ENCODE measurements at regions not wholly inside any gene's neighbourhood (a gene's known extent, or its start where the extent isn't known, plus 50 kb on each side); places are given as distances from the start of the nearest gene placed in this dataset.

- BruUV-seq (replicated peaks): no TSS peak
- H3K9me3 ChIP-seq (ENCODE audit: low read length): no peaks in the 10 kb centered on the region
- intact Hi-C loops (cut with micrococcal nuclease): no loop called here
These were observed 91.9 kb upstream of the DHRS4 start for GRCh38 chr14:23861666-23862065.

DNA sequence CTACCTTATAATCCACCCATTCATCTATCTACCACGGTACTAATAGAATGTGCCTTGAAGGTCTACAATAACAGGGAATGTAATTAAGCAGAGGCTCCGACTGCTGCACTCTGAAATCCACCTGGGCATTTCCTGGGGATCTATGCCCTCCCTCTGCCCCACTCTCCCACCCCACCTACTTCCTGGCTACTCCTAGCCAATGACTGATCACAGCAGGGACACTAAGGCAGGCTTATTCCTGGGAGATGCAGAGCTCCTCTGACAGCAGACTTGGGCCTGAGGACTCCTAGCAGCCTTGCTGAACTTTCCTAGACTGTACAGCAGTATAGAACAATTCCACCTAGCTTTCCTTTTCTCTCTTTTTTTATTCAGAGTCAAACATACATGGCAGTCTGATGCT is 91.1 kb upstream of the DHRS4 start:
- no peaks in the 10 kb centered on the region for H3F3A ChIP-seq (ENCODE audit: low read length, unreplicated experiment)
- no peak overlapping the region for H3K9ac ChIP-seq (ENCODE audit: low read length)
- H3K27ac ChIP-seq (ENCODE audit: low read length): no peak overlapping the region
- no TSS peak for BruUV-seq (replicated peaks)
- no peak overlapping the region for H3K4me2 ChIP-seq (ENCODE audit: low read length)
- no peak for ATAC-seq
- no peaks in the 10 kb centered on the region for H3K4me1 ChIP-seq (ENCODE audit: insufficient read depth, low read length)
- no peak overlapping the region for H3K4me3 ChIP-seq (ENCODE audit: low read length)
- H3K27me3 ChIP-seq (ENCODE audit: low read length): peaks cover 25% of the 10 kb centered on the region; the same call in 1 of the 2 replicates
- no peaks in the 10 kb centered on the region for H4K20me1 ChIP-seq (ENCODE audit: low read length)
- POLR2A ChIA-PET (ENCODE audit: unreplicated experiment): no interaction called here
- no peaks in the 10 kb centered on the region for H3K9me2 ChIP-seq (replicated peaks; ENCODE audit: low read length)
- TF ChIP-seq EZH2phosphoT487 (IDR thresholded peaks at IDR 0.05; ENCODE audit: borderline replicate concordance, low read length): no peak
- TF ChIP-seq, protein P1, sequence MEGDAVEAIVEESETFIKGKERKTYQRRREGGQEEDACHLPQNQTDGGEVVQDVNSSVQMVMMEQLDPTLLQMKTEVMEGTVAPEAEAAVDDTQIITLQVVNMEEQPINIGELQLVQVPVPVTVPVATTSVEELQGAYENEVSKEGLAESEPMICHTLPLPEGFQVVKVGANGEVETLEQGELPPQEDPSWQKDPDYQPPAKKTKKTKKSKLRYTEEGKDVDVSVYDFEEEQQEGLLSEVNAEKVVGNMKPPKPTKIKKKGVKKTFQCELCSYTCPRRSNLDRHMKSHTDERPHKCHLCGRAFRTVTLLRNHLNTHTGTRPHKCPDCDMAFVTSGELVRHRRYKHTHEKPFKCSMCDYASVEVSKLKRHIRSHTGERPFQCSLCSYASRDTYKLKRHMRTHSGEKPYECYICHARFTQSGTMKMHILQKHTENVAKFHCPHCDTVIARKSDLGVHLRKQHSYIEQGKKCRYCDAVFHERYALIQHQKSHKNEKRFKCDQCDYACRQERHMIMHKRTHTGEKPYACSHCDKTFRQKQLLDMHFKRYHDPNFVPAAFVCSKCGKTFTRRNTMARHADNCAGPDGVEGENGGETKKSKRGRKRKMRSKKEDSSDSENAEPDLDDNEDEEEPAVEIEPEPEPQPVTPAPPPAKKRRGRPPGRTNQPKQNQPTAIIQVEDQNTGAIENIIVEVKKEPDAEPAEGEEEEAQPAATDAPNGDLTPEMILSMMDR (conservative IDR thresholded peaks at IDR 0.05; ENCODE audit: low read depth, low read length): no peak
- H2AFZ ChIP-seq (ENCODE audit: low read length): no peak overlapping the region
- H3K79me2 ChIP-seq (ENCODE audit: low read length): no peaks in the 10 kb centered on the region
- intact Hi-C loops (cut with micrococcal nuclease): no loop called here
- H3K36me3 ChIP-seq (ENCODE audit: low read depth, low read length): no peaks in the 10 kb centered on the region
- H3K9me3 ChIP-seq (ENCODE audit: low read length): no peaks in the 10 kb centered on the region
- no peak for DNase-seq
- CTCF ChIA-PET: no interaction called here

More at GRCh38 chr14:23861666-23862065, 91.9 kb upstream of the DHRS4 start:
- H3K4me2 ChIP-seq (ENCODE audit: low read length): no peak overlapping the region
- H3K79me2 ChIP-seq (ENCODE audit: low read length): no peaks in the 10 kb centered on the region
- no peak overlapping the region for H2AFZ ChIP-seq (ENCODE audit: low read length)
- H3K4me1 ChIP-seq (ENCODE audit: insufficient read depth, low read length): no peaks in the 10 kb centered on the region
- H4K20me1 ChIP-seq (ENCODE audit: low read length): no peaks in the 10 kb centered on the region
- H3K9ac ChIP-seq (ENCODE audit: low read length): no peak overlapping the region
- no peaks in the 10 kb centered on the region for H3K9me2 ChIP-seq (replicated peaks; ENCODE audit: low read length)
- no peak overlapping the region for H3K27ac ChIP-seq (ENCODE audit: low read length)
- no peak for ATAC-seq
- POLR2A ChIA-PET (ENCODE audit: unreplicated experiment): no interaction called here
- no peaks in the 10 kb centered on the region for H3K36me3 ChIP-seq (ENCODE audit: low read depth, low read length)
- CTCF ChIA-PET: interaction anchor here (0.6 kb wide), 1 partner anchor 309 kb away, joined by 11 read pairs; no protein-coding TSS in a partner anchor
- peaks cover 32% of the 10 kb centered on the region; the same call in 1 of the 2 replicates for H3K27me3 ChIP-seq (ENCODE audit: low read length)
- TF ChIP-seq, protein P1 (conservative IDR thresholded peaks at IDR 0.05; ENCODE audit: low read depth, low read length): no peak
- TF ChIP-seq EZH2 (IDR thresholded peaks at IDR 0.05; ENCODE audit: low read length, unreplicated experiment): no peak
- TF ChIP-seq EZH2phosphoT487 (IDR thresholded peaks at IDR 0.05; ENCODE audit: borderline replicate concordance, low read length): no peak
- no peak for DNase-seq
- no peak overlapping the region for H3K4me3 ChIP-seq (ENCODE audit: low read length)
- no peaks in the 10 kb centered on the region for H3F3A ChIP-seq (ENCODE audit: low read length, unreplicated experiment)

DNA sequence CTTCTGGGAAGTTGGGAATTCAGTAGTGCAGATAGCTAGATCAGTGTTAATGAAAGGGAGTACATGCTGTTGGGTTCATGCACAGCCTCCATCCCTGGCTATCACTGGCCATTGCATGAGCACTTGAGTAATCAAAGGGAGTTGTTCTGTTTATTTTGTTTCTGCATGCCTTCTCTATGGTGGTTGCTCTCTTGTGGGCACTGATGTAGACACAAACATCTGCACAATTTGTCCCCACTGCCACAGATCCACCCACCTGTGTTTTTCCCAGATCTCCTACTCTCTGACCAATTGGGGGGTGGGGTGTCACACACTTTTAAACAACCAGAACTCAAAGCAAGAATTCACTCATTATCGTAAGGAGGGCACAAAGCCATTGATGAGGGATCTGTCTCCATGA is 89.7 kb upstream of the DHRS4 start:
- Histone ChIP-seq H3K4me3 (ENCODE audit: low read length) (no peak overlapping the region), H3K79me2 (ENCODE audit: low read length) (no peaks in the 10 kb centered on the region), H3K27me3 (ENCODE audit: low read length) (peaks cover 20% of the 10 kb centered on the region; the same call in 1 of the 2 replicates), H3K27ac (ENCODE audit: low read length) (no peak overlapping the region), H4K20me1 (ENCODE audit: low read length) (no peaks in the 10 kb centered on the region), H3K9ac (ENCODE audit: low read length) (no peak overlapping the region), H3F3A (ENCODE audit: low read length, unreplicated experiment) (no peaks in the 10 kb centered on the region), H3K4me1 (ENCODE audit: insufficient read depth, low read length) (no peaks in the 10 kb centered on the region), H2AFZ (ENCODE audit: low read length) (no peak overlapping the region), H3K36me3 (ENCODE audit: low read depth, low read length) (no peaks in the 10 kb centered on the region), H3K4me2 (ENCODE audit: low read length) (no peak overlapping the region), H3K9me2 (replicated peaks; ENCODE audit: low read length) (no peaks in the 10 kb centered on the region), H3K9me3 (ENCODE audit: low read length) (no peaks in the 10 kb centered on the region)
- no peak for TF ChIP-seq EZH2phosphoT487 (IDR thresholded peaks at IDR 0.05; ENCODE audit: borderline replicate concordance, low read length)
- TF ChIP-seq, protein P1 (conservative IDR thresholded peaks at IDR 0.05; ENCODE audit: low read depth, low read length): no peak
- no peak for TF ChIP-seq EZH2 (IDR thresholded peaks at IDR 0.05; ENCODE audit: low read length, unreplicated experiment)
- ChIA-PET CTCF (no interaction called here), POLR2A (ENCODE audit: unreplicated experiment) (no interaction called here)
- intact Hi-C loops (cut with micrococcal nuclease): no loop called here
- DNase-seq (no peak), ATAC-seq (no peak)
- BruUV-seq (replicated peaks): no TSS peak

All from PC-3 (cell line).